ENCODE measurements at regions not wholly inside any gene's neighbourhood (a gene's known extent, or its start where the extent isn't known, plus 50 kb on each side); places are given as distances from the start of the nearest gene placed in this dataset.
"Not testable (repeated sequence)": the region's sequence is repeated elsewhere in the genome, so short reads cannot be mapped to it uniquely, and the experiment has no call there.

DNA sequence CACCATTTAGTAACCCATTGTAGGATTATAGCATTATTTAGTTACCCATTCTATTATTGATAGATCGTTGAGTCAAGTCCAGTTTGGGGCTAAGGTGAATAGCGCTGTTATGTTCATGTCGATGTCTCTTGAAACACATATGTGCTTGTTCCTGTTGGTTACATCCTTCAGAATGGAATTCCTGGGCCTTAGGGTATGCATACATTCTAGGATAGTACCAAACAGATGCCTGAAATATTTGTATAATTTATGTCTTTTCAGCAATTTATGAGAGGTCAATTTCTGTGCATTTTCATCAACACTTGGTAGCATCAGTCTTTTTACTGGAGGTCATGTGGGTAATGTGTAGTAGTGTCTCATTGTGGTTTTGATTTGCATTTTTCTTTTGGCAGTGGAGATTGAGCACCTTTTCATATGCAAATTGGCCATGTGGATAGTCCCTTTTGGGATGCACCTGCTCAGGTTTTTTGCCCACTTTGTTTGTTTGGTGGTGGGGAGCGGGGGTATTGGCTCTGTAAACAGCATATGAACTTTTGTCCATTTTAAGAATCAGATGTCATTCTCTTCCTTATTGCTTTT is 104.2 kb downstream of the CDRT15L2 start:
- TF ChIP-seq, protein P1, sequence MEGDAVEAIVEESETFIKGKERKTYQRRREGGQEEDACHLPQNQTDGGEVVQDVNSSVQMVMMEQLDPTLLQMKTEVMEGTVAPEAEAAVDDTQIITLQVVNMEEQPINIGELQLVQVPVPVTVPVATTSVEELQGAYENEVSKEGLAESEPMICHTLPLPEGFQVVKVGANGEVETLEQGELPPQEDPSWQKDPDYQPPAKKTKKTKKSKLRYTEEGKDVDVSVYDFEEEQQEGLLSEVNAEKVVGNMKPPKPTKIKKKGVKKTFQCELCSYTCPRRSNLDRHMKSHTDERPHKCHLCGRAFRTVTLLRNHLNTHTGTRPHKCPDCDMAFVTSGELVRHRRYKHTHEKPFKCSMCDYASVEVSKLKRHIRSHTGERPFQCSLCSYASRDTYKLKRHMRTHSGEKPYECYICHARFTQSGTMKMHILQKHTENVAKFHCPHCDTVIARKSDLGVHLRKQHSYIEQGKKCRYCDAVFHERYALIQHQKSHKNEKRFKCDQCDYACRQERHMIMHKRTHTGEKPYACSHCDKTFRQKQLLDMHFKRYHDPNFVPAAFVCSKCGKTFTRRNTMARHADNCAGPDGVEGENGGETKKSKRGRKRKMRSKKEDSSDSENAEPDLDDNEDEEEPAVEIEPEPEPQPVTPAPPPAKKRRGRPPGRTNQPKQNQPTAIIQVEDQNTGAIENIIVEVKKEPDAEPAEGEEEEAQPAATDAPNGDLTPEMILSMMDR (IDR thresholded peaks at IDR 0.05): not testable (repeated sequence)
- not testable (repeated sequence) for TF ChIP-seq POLR2A (IDR thresholded peaks at IDR 0.05)
